IMR-90 (cell line): ENCODE measurements at regions not wholly inside any gene's neighbourhood (a gene's known extent, or its start where the extent isn't known, plus 50 kb on each side); places are given as distances from the start of the nearest gene placed in this dataset.
A peak's percentile ranks its signal among the peaks of the same experiment; 100 is the strongest.

Experiments
- ATAC-seq: fragments of 200-7000 bp; cut with Tn5 transposase; 2 replicates; pipeline ENCODE4 v1.9.1; 2020; ENCODE audit warnings: low read depth, mild to moderate bottlenecking, moderate library complexity
- BruUV-seq: library from RNA; stranded (reverse); fragments of 400-500 nt; replicated peaks from 2 replicates; lab custom pipeline; 2021; lab: Mats Ljungman, UMichigan
- CTCF ChIA-PET: fragments of 300-600 bp; formaldehyde crosslinking; extraction: SDS; loops from one replicate; lab custom pipeline; 2021; ENCODE audit warnings: antibody characterized with exemption; lab: Yijun Ruan, JAX
- POLR2A ChIA-PET: fragments of 300-600 bp; sonication (Branson Sonifier 250); formaldehyde crosslinking; loops from one replicate; lab custom pipeline; 2022; ENCODE audit warnings: antibody characterized with exemption; ENCODE audit not compliant: unreplicated experiment; lab: Charles Lee
- DNase-seq: peaks from one replicate; pipeline ENCODE4 v3.0.0; 2013
- H2AFZ ChIP-seq: replicated peaks from 2 replicates; pipeline ENCODE3; 2013; ENCODE audit warnings: low read length, mild to moderate bottlenecking; ENCODE audit not compliant: poor library complexity
- H2AK5ac ChIP-seq: 2 replicates; pipeline ENCODE4 v1.6.1; 2013; ENCODE audit warnings: low read depth, low read length, inconsistent platforms
- H2AK9ac ChIP-seq: replicated peaks from 2 replicates; pipeline ENCODE3; 2013; ENCODE audit warnings: mild to moderate bottlenecking, low read depth, low read length, moderate library complexity; ENCODE audit not compliant: poor library complexity
- H2BK120ac ChIP-seq: 2 replicates; pipeline ENCODE4 v1.6.1; 2013; ENCODE audit warnings: low read depth, low read length, inconsistent platforms
- H2BK15ac ChIP-seq: 3 replicates; pipeline ENCODE4 v1.6.1; 2013; ENCODE audit warnings: low read depth, low read length, inconsistent platforms
- H2BK20ac ChIP-seq: 2 replicates; pipeline ENCODE4 v1.6.1; 2013; ENCODE audit warnings: low read depth, mild to moderate bottlenecking, inconsistent platforms, low read length, moderate library complexity
- H2BK5ac ChIP-seq: 2 replicates; pipeline ENCODE4 v1.6.1; 2013; ENCODE audit warnings: mild to moderate bottlenecking, low read depth, low read length, inconsistent platforms; ENCODE audit not compliant: poor library complexity, severe bottlenecking
- H3K14ac ChIP-seq: replicated peaks from 2 replicates; pipeline ENCODE4 v1.6.1; 2013; ENCODE audit warnings: low read depth, low read length, inconsistent platforms
- H3K18ac ChIP-seq: 2 replicates; pipeline ENCODE4 v1.6.1; 2013; ENCODE audit warnings: low read depth, low read length, control low read depth
- H3K23ac ChIP-seq: 2 replicates; pipeline ENCODE4 v1.6.1; 2013; ENCODE audit warnings: low read depth, low read length, inconsistent platforms
- H3K27ac ChIP-seq: 2 replicates; pipeline ENCODE4 v1.5.1; 2013; ENCODE audit warnings: mild to moderate bottlenecking, control low read depth, low read length; ENCODE audit not compliant: insufficient read depth
- H3K27me3 ChIP-seq: 2 replicates; pipeline ENCODE4 v1.6.1; 2013; ENCODE audit warnings: low read length; ENCODE audit not compliant: control insufficient read depth, insufficient read depth
- H3K36me3 ChIP-seq: 2 replicates; pipeline ENCODE4 v1.6.1; 2013; ENCODE audit warnings: low read length, mixed read lengths; ENCODE audit not compliant: control insufficient read depth, insufficient read depth
- H3K4ac ChIP-seq: 2 replicates; pipeline ENCODE4 v1.6.1; 2013; ENCODE audit warnings: low read depth, low read length, inconsistent platforms
- H3K4me1 ChIP-seq: 2 replicates; pipeline ENCODE4 v1.6.1; 2013; ENCODE audit warnings: low read length, mixed read lengths; ENCODE audit not compliant: control insufficient read depth, insufficient read depth
- H3K4me2 ChIP-seq: 2 replicates; pipeline ENCODE4 v1.6.1; 2013; ENCODE audit warnings: low read depth, mild to moderate bottlenecking, control low read depth, low read length, moderate library complexity
- H3K4me3 ChIP-seq: 2 replicates; pipeline ENCODE4 v1.5.1; 2013; ENCODE audit warnings: low read depth, mild to moderate bottlenecking, control low read depth, low read length, moderate library complexity; ENCODE audit not compliant: insufficient read depth
- H3K56ac ChIP-seq: 2 replicates; pipeline ENCODE4 v1.6.1; 2013; ENCODE audit warnings: low read length, inconsistent platforms; ENCODE audit not compliant: insufficient read depth; ENCODE audit errors: extremely low read depth
- H3K79me1 ChIP-seq, 2 experiments: 2 replicates each; pipeline ENCODE4 v1.6.1; 2013; ENCODE audit warnings: low read length in 2 of 2, inconsistent platforms in 1 of 2, low read depth in 1 of 2
- H3K9ac ChIP-seq: 2 replicates; pipeline ENCODE4 v1.6.1; 2013; ENCODE audit warnings: low read depth, low read length, control low read depth
- H3K9me1 ChIP-seq: 2 replicates; pipeline ENCODE4 v1.6.1; 2013; ENCODE audit warnings: low read length, inconsistent platforms; ENCODE audit not compliant: insufficient read depth
- H3K9me3 ChIP-seq: 2 replicates; pipeline ENCODE4 v1.6.1; 2013; ENCODE audit warnings: low read length; ENCODE audit not compliant: control insufficient read depth, insufficient read depth
- H4K20me1 ChIP-seq: 2 replicates; pipeline ENCODE4 v1.6.1; 2013; ENCODE audit warnings: low read length, inconsistent platforms; ENCODE audit not compliant: insufficient read depth
- H4K5ac ChIP-seq: 2 replicates; pipeline ENCODE4 v1.6.1; 2013; ENCODE audit warnings: mild to moderate bottlenecking, low read depth, low read length, control low read depth
- H4K8ac ChIP-seq, 2 experiments: 2 replicates each; pipeline ENCODE4 v1.6.1; 2013; ENCODE audit warnings: low read depth in 2 of 2, low read length in 2 of 2, control low read depth in 1 of 2, inconsistent platforms in 1 of 2
- H4K91ac ChIP-seq: 2 replicates; pipeline ENCODE4 v1.6.1; 2013; ENCODE audit warnings: low read depth, low read length, inconsistent platforms; ENCODE audit not compliant: insufficient read depth
- BHLHE40 ChIP-seq: fragments of 150-350 bp; IDR thresholded peaks from 2 replicates; pipeline ENCODE4 v1.6.1; 2016; ENCODE audit warnings: mild to moderate bottlenecking, low read depth, low read length
- CEBPB ChIP-seq: IDR thresholded peaks from 2 replicates; pipeline ENCODE4 v1.6.1; 2012; ENCODE audit warnings: low read depth, low read length, improper control_type of control experiment
- CHD1 ChIP-seq: IDR thresholded peaks from 2 replicates; pipeline ENCODE4 v1.6.1; 2012; ENCODE audit warnings: low read depth, low read length, improper control_type of control experiment
- CTCF ChIP-seq: conservative IDR thresholded peaks from 2 replicates; pipeline ENCODE4 v1.5.1; 2012; ENCODE audit warnings: mild to moderate bottlenecking, low read depth, low read length, improper control_type of control experiment
- FOS ChIP-seq: fragments of 150-350 bp; IDR thresholded peaks from 2 replicates; pipeline ENCODE4 v1.6.1; 2016; ENCODE audit warnings: low read depth, low read length
- MAFK ChIP-seq: IDR thresholded peaks from 2 replicates; pipeline ENCODE4 v1.6.1; 2012; ENCODE audit warnings: low read depth, low read length, improper control_type of control experiment
- MAZ ChIP-seq: IDR thresholded peaks from 2 replicates; pipeline ENCODE4 v1.6.1; 2012; ENCODE audit warnings: low read depth, mild to moderate bottlenecking, low read length, improper control_type of control experiment, moderate library complexity, borderline replicate concordance
- MXI1 ChIP-seq: IDR thresholded peaks from 2 replicates; pipeline ENCODE4 v1.6.1; 2012; ENCODE audit warnings: low read depth, mild to moderate bottlenecking, low read length, moderate library complexity, borderline replicate concordance
- NFE2L2 ChIP-seq: fragments of 150-350 bp; IDR thresholded peaks from 2 replicates; pipeline ENCODE4 v1.6.1; 2016; ENCODE audit warnings: low read depth, mild to moderate bottlenecking, low read length
- RAD21 ChIP-seq: IDR thresholded peaks from 2 replicates; pipeline ENCODE4 v1.6.1; 2012; ENCODE audit warnings: low read length, improper control_type of control experiment
- RCOR1 ChIP-seq: IDR thresholded peaks from 2 replicates; pipeline ENCODE4 v1.6.1; 2012; ENCODE audit warnings: mild to moderate bottlenecking, low read length, improper control_type of control experiment; ENCODE audit not compliant: insufficient replicate concordance
- RFX5 ChIP-seq: IDR thresholded peaks from 2 replicates; pipeline ENCODE4 v1.8.0; 2012; ENCODE audit warnings: low read depth, mild to moderate bottlenecking, low read length, moderate library complexity
- SMC3 ChIP-seq: fragments of 150-350 bp; IDR thresholded peaks from 2 replicates; pipeline ENCODE4 v1.6.1; 2016; ENCODE audit warnings: low read depth, mild to moderate bottlenecking, antibody characterized with exemption, low read length, moderate library complexity
- USF2 ChIP-seq: fragments of 150-350 bp; IDR thresholded peaks from 2 replicates; pipeline ENCODE4 v1.6.1; 2017; ENCODE audit warnings: mild to moderate bottlenecking, antibody characterized with exemption, low read length, low read depth
- WGBS, 2 experiments: methylation state at CpG; one replicate each; pipeline versions ENCODE4 v1.1.5 to v1.1.7; 2013; ENCODE audit warnings: missing lambda C conversion rate in 2 of 2; ENCODE audit not compliant: insufficient read length in 1 of 2; ENCODE audit errors: extremely low coverage in 2 of 2; 5-methylcytosine and 5-hydroxymethylcytosine counted together
- dilution Hi-C: fragments of 300-500 bp; cut with HindIII; formaldehyde crosslinking; loops from one replicate; pipeline ENCODE4 v1.14.3; 2018; ENCODE audit warnings: low sequenced_read_pairs; ENCODE audit not compliant: unreplicated experiment
- in situ Hi-C: fragments of 300-500 bp; cut with MboI; formaldehyde crosslinking; loops from 3 replicates; pipeline ENCODE4 v1.14.3; 2019; ENCODE audit warnings: low sequenced_read_pairs, inconsistent platforms, mixed read lengths
- intact Hi-C: fragments of 100-400 bp; cut with micrococcal nuclease; formaldehyde crosslinking; loops from 2 replicates; pipeline ENCODE4 v1.10.0; 2022

- no peaks in the 10 kb centered on the region for H3K36me3 ChIP-seq
- POLR2A ChIA-PET: no interaction called here
- TF ChIP-seq SMC3 (no peak), RCOR1 (no peak), NFE2L2 (no peak), BHLHE40 (no peak), CTCF (no peak), CHD1 (no peak), USF2 (no peak), MXI1 (no peak), RAD21 (no peak), RFX5 (no peak), FOS (no peak), CEBPB (no peak), MAZ (no peak), MAFK (no peak)
- peaks cover 6% of the 10 kb centered on the region for H3K4me1 ChIP-seq
- in situ Hi-C loops (no loop called here), dilution Hi-C loops (no loop called here), intact Hi-C loops (loop anchor here (1.0 kb wide), 1 partner anchor 696 kb away; no protein-coding TSS in a partner anchor)
- no peak overlapping the region for H2AK5ac ChIP-seq
- no peaks in the 10 kb centered on the region for H4K20me1 ChIP-seq
- no peak overlapping the region for H3K4me2 ChIP-seq
- no peak overlapping the region for H3K56ac ChIP-seq
- BruUV-seq: no TSS peak
- no peak overlapping the region for H3K4me3 ChIP-seq
- DNase-seq (no peak), ATAC-seq (no peak)
- H4K91ac ChIP-seq: no peak overlapping the region
- WGBS, 2 experiments: 60% methylated on average over 2 of the region's 3 CpGs; no CpG with 5 or more reads in 1 of the 2 experiments
- H4K5ac ChIP-seq: no peak overlapping the region
- H2AK9ac ChIP-seq: no peak overlapping the region
- H3K27me3 ChIP-seq: no peaks in the 10 kb centered on the region
- H2BK5ac ChIP-seq: no peak overlapping the region
- H2BK120ac ChIP-seq: no peak overlapping the region
- H3K4ac ChIP-seq: no peak overlapping the region
- no peaks in the 10 kb centered on the region for H3K9me3 ChIP-seq
- H2BK20ac ChIP-seq: no peak overlapping the region
- H3K18ac ChIP-seq: peak overlapping the region; percentile 36; the same call in 1 of the 2 replicates
- no peak overlapping the region for H3K9ac ChIP-seq
- H4K8ac ChIP-seq: no peak overlapping the region
- no peak overlapping the region for H3K14ac ChIP-seq
- H3K27ac ChIP-seq: no peak overlapping the region
- H3K23ac ChIP-seq: no peak overlapping the region
- CTCF ChIA-PET: no interaction called here
- H3K9me1 ChIP-seq: no peaks in the 10 kb centered on the region; the same call in 1 of the 2 replicates
- no peak overlapping the region for H2AFZ ChIP-seq
- no peaks in the 10 kb centered on the region for H3K79me1 ChIP-seq
- H2BK15ac ChIP-seq: no peak overlapping the region
Measured at GRCh38 chrX:8870411-8870810, 69.2 kb upstream of the FAM9A start.
